Right forelimb (tissue), 1 donor: ENCODE measurements at regions not wholly inside any gene's neighbourhood (a gene's known extent, or its start where the extent isn't known, plus 50 kb on each side); places are given as distances from the start of the nearest gene placed in this dataset.
"Not testable (repeated sequence)": the region's sequence is repeated elsewhere in the genome, so short reads cannot be mapped to it uniquely, and the experiment has no call there.

Experiments used
- DNase-seq: peaks from one replicate; pipeline ENCODE4 v3.0.0-alpha.2; 2018

DNA sequence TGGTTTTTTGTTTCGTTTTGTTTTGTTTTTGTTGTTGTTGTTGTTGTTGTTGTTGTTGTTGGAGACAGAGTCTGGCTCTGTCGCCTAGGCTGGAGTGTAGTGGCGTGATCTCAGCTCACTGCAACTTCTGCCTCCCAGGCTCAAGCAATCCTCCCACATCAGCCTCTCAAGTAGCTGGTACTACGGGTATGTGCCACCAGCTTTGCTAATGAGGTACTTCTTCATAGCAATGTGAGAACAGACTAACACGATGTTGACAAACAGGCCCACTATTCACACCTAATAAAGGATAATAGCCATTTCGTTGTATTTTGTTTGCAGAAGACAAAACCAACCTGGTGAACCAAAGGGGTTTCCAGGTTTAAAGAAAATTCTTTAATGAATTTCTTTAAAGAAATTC lies 130.9 kb downstream of the DIRAS2 start:
- DNase-seq = no peak

DNA sequence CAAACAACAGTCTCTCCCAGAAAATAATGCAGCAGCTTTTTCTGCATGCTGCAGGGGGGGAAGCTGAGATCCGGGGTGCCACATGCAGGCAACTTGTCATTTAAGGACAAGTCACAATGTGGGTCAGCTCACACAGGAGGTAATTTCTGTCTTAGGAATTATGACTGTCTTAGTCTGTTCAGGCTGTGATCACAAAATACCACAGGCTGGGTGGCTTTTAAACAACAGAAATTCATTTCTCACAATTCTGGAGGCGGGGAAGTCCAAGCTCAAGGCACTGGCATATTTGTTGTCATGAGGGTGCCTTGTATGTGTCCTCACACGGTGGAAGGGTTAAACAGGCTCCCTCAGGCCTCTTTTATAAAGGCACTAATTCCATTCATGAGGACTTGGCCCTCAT lies 127.7 kb downstream of the DIRAS2 start:
- DNase-seq = no peak

DNA sequence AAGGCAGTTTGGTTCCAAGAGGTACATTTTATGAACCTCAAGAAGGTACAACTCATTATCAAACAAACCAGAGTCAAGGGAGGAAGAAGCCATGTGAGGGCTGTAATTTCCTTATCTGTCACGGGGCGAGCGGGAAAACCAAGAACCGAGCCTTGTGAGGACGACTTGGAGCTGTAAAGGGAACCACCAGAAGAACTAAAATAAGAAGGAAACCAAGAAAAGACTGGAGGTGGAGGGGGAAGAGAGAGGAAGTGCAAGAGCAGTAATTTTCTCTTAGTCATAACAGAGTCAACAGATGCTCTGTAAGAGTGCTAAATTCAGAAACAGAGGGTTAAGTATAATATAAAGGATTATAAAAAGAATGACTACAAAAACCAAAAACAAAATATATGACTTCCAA lies 127.1 kb downstream of the DIRAS2 start:
- no peak for DNase-seq

DNA sequence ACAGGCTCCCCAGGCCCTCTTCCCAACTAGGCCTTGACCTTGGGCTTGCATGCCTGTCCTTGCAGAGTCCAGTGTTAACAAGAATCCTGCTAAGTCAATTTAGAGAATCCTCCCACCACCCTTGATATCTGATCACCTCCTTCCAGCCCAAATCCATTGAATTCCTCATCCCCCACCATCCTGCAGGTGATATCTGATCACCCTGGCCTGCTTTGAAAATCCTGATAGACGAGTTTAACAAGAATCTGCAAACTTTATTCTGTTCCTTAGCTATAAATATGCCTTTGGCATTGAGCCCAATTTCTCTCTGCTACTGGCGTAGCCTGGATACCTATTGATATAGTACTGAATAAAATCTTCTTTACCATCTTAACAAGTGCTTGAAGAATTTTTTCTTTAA lies 125.5 kb downstream of the DIRAS2 start:
- DNase-seq = no peak

DNA sequence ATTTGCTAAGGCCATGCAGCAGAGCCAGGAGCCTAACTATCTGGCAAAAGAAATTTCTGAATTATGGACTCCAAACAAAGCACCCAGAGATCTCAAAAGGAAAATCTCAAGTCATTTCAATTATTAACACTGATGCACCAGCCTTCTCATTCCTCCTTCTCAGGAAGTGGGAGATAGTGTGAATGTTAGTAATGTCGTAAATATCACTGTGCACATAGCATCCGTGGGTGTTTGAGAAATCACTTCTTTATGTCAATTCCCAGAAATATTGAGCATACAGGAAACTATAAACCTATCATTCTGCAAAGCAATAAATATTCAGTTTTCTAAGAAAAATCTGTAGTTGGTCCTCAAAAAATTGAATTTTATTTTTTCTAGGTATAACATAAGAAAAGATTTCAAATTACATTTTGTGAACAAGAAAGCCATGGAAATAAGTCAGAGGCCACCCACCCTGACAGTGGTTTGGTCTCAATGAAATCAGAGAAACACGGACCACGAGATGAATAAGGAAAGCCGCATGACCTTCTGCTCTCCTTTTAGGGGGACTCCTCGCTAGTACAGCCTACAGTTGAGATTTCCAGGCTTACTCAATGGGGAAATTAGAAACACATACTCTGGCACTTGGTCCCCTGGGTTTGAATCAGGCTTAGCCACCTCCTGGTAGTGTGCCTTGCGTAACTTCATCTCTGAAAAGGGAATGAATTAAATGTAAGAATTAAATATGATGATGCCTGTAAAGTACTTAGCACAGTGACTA lies 120.6 kb downstream of the DIRAS2 start:
- DNase-seq = no peak

DNA sequence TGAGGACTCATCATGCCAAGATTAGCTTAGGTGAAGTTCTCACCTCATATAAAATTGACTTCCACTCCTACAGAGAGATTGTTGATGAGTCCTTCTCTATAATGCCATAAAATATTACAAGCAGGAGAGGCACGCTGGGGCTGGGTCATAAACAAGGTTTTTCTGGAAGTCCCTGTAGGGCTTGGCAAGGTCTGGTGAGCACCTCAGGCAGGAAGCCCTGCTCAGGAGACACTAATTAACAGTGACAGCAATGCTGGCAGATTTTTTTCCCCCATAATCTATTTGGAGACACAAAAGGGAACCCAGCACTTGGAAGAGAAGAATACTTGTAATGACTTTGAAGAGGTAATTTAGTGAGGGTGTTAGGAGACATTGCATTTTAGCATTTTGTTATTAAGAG lies 118.7 kb downstream of the DIRAS2 start:
- DNase-seq = no peak

DNA sequence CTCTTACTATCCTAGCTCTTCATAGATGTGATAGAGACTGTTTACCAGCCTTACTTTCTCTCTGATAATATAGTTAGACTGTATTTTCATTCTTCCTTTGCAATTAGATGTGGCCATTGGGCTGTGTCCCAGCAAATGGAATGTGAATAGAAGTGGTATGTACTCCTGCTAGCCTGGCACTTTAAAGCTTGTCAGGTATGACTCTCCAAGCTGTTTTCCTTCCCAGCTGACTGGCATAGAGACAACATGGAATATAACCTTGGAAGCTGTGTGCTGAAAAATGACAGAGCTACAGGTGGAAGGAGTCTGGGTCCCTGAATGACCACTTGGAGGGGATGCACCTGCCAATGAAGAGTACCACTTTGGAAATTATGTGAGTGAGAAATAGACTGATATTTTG lies 116.2 kb downstream of the DIRAS2 start:
- DNase-seq = no peak

DNA sequence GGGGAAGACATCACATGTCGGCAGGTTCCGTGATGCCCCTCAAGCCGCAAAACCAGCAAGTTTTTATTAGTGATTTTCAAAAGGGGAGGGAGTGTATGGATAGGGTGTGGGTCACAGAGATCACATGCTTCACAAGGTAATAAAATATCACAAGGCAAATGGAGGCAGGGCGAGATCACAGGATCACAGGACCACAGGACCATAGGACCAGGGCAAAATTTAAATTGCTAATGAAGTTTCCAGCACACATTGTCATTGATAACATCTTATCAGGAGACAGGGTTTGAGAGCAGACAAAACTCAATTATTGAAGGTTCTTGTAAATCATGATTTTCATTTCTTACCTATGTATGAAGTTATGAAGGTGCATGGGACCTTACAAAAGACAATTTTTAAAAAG lies 106.5 kb downstream of the DIRAS2 start:
- DNase-seq = not testable (repeated sequence)

DNA sequence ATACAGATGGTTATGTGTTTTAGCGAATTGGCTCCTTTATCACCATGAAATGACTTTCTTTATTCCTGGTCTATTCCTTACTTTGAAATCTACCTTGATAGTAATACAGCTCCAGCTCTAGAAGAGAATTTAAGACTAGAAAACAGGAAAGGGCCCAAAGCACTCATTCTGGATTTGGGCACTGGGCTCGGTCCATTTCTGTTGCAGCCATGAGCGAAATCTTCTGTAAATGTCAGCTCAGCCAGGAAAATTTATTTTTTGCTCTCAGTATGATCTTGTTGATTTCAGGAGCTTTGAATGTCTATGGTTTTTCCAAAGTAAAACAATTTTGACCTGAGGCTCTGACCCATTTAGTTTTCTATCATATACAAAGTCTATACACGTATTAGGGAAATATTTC lies 104.1 kb downstream of the DIRAS2 start:
- DNase-seq = no peak

DNA sequence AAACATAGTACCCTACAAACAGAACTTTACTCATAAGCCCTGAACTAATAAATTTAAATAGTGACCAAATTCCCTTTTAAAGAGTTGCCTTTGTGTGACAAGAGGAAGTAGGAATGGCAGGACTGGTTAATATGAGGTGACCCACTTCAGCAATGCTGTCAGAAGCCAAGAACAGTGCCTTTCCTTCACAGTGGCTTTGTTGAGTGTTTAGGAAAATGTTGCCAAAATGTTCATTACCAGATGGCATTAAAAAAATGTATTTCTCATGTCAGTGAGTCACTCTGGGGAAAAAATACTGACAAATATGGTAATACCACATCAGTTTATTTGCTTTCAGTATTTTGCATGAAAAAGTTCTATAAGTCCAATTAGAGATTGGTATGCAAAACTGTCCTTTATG lies 103.3 kb downstream of the DIRAS2 start:
- no peak for DNase-seq

DNA sequence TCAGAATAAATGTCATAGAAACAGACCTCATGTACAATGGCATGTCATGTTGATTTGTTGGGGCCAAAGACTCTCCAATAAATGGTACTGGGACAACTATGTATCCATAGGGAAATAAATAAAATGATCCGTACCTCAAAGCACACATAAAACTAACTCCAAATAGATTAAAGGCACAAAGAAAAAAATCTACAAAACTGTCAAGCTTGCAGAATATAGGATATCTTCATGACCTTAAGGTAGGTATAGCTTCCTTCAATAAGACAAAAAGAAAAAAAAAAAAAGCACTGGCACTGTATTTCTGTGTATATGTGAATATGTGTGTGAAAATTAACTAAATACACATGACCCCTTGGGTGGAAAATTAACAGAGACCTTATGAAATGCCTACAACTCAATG lies 101.9 kb downstream of the DIRAS2 start:
- no peak for DNase-seq

DNA sequence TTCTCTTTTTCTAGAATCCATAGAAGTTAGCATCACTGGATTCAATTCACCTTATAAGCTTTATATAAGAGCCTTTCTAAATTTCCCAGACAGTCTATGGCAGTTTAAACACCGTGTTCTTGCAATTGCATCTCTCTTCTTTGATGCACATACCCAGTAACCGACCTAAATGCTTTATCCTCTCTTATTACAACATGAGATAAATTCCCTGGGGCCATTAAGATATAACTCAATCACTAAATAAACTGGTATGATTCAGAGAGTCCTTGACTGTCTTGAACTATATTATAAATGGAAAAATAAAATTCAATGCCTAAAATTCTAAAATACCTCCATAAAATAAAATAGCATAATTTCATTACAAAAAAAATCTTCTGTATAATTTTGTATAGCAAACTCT lies 98.1 kb downstream of the DIRAS2 start:
- no peak for DNase-seq

DNA sequence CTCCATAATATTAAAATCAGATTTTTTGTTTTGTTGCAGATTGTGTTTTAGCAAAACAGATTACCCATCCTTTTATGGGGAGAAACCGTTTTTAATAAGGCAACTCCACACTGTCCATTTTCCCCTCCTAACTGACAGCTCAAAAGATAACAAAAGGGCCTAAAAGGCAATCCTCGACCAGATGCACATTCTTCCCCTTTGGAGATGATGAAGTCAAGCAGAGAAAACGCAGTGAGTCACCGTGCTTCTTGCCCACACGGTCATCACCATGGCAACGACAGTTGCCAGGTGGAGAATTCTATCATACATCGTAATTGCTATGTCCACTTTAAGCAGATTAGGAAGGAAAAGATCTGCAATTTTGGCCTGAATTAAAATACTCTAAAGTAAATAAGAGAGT lies 96.4 kb downstream of the DIRAS2 start:
- no peak for DNase-seq

DNA sequence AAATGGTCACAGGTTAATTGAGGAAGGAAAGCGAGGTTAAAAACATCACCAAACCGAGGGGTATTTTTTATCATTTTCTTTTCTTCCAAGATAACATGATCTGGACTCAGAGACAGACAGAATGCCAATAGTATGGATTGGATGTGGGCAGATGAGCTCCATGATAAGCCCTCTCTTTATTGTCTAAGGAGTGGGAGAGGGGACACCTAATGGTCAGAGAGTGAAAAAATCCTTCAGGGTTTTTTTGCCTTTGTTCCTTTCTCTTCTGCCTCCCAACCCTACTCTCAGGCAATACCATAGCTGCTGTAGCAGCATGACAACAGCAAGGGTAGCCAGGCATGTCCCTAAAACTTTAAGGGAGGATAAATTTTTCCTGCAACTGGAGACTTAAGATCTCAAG lies 94.7 kb downstream of the DIRAS2 start:
- no peak for DNase-seq

DNA sequence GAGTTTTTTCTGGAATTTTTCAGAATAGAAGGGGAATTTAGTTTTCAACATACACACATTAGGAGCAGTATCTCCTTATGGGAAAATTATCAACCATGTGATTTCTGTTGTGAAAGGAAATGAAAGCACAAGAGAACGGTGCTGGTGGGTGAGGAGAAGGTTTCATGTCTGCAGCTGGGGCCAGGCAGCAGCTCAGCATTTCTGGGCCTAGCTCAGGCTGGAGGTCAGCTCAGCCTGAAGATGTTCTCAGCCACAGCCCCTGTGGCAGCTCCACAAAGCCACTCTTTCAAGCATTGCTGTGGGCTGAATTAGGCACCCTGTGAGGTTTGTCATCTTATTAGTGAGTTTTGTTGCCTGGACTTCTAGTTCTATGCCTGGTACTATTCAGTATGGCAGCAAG lies 90.3 kb downstream of the DIRAS2 start:
- no peak for DNase-seq

DNA sequence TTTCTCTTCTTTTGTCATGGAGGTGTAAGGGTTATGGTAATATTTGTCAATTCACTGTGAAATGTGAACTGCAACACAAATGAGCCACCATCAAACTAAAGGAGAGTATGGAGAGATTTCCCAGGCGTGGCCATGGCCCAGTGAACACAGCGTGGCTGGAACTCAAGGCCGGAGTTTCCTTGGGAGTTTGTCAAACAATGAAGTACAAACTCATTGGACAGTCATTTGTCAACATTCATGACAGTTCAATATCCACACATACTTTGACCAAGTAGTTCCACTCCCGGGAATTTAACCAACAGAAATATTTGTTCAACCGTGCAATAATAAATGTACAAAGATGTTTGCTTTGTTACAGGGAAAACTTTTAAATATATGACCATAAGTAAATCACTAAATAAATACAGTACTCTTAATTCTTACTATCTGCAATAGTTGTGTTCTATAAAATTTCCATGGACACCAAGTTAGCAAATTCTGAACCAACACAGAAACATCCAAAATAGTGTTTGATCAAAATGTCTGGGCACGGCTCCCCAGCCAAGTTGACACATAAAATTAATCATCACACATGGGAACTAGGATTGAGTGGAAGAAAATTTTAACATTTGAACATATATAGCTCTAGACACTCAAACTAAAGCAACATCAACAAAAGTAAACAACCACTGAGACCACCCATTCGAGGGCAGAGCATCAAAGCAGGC lies 87.1 kb downstream of the DIRAS2 start:
- DNase-seq = no peak

DNA sequence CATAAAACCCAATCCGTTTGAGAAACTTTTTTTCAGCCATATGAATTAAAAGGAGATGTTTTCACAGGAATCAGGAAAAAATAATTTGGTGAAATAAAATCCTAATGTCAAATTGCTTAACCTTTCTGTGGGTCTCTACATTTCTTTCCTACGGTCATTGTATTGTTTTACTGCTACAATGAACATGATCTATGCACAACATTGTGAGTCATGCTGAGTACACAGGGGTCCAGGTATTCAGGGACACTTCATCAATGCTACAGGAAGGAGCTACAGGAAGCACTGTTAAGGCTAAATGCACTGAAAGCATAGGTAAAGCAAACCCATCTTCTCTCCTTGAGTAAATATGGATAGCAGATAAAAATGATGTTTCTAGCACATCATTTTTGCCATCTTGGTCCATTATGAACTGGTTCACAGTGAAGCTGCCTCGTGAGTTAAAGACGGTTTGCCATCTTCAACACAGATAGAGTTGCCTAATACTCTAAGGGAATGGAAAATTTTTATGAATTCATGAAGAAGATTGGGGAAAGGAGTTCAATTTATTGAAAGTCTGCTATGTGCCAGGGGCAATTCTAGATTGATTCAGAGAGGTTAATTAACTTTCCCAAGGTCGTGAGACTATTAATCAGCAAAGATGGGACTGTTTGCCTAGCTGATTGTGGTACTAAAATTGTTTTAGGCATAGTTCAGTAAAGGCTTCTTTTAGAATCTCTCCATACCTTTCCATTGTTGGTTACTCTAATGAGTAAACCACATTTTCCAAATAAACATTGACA lies 85.5 kb downstream of the DIRAS2 start:
- DNase-seq = no peak

DNA sequence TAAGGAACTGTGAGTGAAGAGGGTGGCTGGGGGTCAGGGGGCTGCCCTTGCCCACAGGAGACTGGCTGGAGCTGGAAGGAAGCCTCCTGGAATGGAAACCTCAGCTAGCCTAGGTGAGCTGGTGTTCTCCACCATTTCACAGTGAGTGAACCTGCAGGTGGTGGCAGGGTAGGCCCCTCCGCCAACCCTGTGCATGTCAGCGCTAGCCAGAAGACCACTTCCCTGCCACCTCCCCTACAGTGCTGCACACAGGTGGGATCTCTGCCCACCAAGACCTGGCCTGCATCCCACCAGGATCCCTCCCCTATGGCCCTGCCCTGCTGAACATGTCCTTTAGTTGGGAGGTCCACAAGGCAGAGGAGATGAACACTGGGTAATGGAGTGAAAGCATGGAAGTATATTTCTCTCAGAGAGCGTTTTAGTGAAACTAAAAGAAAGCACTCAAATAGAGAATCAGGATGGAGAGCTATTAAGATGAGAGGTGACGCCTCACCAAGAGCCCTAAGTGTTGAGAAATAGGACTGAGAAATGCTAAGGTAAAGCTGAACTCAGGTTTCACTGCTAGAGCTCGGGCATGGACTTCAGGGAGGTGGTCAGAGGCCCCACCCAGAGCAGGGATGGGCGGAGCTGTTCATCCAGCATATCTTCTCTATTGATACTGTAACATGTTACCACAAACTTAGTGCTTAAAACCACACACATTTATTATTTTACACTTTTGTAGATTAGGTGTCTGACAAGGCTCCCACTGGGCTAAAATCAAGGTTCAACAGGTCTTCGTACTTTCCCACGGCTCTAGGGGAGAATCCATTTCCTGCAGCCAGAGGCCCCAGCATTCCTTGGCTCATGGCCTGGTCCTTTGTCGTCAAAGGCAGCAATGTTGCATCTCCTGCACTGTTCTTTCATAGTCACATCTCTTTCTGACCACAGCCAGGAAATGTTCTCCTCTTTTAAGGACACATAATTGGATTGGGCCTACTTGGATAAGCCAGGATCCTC lies 83.2 kb downstream of the DIRAS2 start:
- DNase-seq = no peak
